KOPT-K1 (cell line): ENCODE measurements at regions not wholly inside any gene's neighbourhood (a gene's known extent, or its start where the extent isn't known, plus 50 kb on each side); places are given as distances from the start of the nearest gene placed in this dataset.

Source experiments
- H3K27ac ChIP-seq: fragments of 200-600 bp; sonication (generic); 2 replicates; pipeline ENCODE4 v1.5.1; 2016; ENCODE audit warnings: antibody characterized with exemption, mild to moderate bottlenecking, low read depth, low read length; ENCODE audit not compliant: poor library complexity, severe bottlenecking
- H3K36me3 ChIP-seq: fragments of 200-600 bp; sonication (generic); 2 replicates; pipeline ENCODE4 v1.5.1; 2017; ENCODE audit warnings: antibody characterized with exemption, mild to moderate bottlenecking, low read length, moderate library complexity; ENCODE audit not compliant: insufficient read depth
- H3K9me3 ChIP-seq: fragments of 200-600 bp; sonication (generic); 2 replicates; pipeline ENCODE4 v1.5.1; 2017; ENCODE audit warnings: antibody characterized with exemption, low read length, mild to moderate bottlenecking; ENCODE audit not compliant: insufficient read depth, poor library complexity, severe bottlenecking

DNA sequence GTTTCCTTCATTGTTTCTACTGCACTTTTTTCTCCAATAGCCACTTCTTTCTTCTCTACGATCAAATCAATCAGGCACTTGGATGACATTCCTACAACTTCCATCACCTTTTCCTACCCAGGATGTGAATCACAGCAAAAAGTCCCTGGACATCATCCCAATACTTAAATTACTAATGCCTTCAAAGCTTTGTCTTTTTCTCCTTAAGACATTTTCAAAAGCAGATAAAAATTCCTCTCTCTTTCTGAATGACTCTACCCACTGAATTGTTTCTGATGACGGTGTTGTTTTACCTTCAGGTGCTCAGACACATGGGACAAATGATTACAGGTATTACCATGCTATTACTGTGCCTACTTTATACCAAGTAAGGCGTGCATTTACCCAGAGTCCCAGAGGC lies 500.9 kb downstream of the FBXO15 start:
- Histone ChIP-seq H3K9me3 (no peaks in the 10 kb centered on the region), H3K36me3 (no peaks in the 10 kb centered on the region), H3K27ac (no peak overlapping the region)

DNA sequence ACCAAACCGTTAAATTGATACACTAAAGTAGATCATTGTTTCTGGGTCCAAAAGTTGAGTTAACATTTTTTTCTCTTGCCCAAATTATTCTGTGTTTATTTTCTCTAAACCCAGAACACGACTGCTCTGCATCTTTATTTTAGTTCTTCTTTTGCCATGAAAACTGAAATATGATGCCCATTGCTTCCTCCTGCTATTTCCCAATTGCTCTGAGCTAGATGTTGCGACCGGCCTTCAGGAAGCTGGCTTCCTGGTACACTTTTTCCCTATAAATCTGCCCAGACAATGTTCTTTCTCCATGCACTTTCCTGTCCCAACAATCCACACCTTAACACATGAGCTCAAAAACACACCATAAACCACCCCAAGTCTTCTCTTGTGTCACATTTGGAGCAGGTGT lies 501.4 kb downstream of the FBXO15 start:
- Histone ChIP-seq H3K27ac (no peak overlapping the region), H3K9me3 (no peaks in the 10 kb centered on the region), H3K36me3 (no peaks in the 10 kb centered on the region)

DNA sequence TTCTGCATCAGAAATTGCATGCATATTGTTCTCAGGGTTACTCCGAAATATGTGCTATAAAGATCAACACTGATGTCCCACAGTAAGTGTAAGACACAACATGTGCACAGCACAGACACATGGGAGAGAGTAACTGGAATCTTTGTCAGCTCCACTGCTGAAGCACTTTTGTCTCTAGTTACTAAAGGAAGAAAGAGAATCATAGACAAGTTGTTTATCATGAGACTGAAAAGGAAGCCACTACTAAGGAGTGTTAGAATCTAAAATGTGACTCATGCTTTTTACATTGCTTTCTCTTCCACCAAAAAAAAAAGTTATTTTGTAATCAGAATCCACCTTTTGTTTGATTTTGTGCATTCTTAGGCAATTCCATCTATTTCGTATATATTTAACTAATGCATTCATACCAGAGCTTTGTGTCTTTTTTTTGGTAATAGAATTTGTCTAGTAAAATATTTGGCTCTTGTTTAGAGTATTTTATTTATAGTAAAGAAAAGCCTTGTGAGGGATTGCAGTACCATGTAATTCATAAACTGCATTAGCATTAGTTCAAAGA lies 502.4 kb downstream of the FBXO15 start:
- H3K27ac ChIP-seq, result no peak overlapping the region
- no peaks in the 10 kb centered on the region for H3K9me3 ChIP-seq
- H3K36me3 ChIP-seq, result no peaks in the 10 kb centered on the region

DNA sequence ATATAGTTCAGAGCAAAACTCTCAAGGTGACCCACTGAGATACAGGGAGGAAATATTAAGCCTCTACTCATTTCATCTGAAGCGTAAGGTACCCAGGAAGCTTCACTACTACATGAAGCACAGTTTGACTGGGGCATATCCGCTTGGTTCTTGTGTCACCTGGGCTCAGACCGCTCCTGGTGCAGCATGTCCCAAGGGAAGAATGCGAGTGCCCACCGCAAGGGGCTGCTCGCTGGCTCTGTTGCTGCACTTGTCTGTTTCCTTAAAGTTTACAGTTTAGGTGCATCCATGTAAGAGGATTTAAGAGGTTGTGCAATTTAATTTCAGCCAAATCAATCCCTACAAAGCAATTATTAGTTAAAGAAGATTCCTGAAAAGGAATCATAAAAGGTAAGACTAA lies 507.8 kb downstream of the FBXO15 start:
- no peaks in the 10 kb centered on the region for H3K36me3 ChIP-seq
- no peak overlapping the region for H3K27ac ChIP-seq
- no peaks in the 10 kb centered on the region for H3K9me3 ChIP-seq

DNA sequence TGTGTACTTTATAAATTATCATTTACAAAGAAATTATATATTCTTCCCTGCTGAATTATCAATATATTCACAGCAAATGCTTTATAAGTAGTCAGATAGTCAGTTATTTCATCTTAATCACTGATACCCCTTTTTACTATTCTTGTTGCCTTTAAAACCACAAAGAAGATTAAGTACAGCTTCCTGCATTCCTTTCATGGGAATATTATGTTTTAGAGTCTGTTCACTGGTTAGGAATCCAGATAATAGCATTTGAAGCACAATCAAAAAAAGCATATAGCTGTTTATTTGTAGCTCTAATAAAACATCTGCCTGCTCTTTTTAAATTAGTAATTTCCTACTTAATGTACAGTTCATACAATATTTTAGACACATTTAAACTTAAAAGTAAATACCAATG lies 508.9 kb downstream of the FBXO15 start:
- H3K27ac ChIP-seq, result no peak overlapping the region
- H3K36me3 ChIP-seq, result no peaks in the 10 kb centered on the region
- no peaks in the 10 kb centered on the region for H3K9me3 ChIP-seq

DNA sequence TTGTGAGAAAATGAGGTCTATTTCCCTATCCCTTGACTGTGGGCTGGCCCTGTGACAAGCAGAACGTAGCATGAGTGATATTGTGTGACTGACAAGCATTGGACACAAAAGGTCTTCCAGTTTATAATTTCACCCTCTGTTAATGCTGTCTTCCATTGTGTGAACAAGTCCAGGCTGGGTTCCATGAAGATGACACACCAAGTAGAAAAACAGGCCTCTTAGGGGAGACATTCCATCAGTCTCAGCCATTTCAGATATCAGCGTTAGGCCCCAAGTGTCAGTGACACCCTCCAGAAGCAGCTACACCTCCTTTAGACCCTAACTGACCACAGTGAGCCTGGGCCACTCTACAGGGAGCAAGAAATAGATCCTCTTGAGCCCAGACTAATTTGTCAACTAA lies 511.3 kb downstream of the FBXO15 start:
- Histone ChIP-seq H3K9me3 (no peaks in the 10 kb centered on the region), H3K27ac (no peak overlapping the region)

DNA sequence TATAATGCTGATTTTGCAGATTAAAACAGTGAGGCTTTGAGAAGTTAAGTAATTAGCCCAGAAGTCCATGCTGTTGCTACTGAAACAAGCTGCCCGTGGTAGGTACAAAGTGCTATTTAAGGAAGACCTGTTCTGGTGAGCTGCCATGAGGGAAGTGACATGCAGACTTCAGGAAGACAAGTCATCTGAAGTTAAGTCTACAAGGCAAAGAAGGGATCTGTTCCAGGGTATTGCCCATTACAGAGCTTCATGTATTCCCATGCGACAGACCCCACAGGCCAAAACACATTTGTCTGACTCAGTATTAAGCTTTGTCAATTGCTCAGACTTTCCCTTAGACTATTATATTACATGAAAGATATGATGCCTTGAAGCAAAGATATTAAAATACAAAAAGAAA lies 520.8 kb downstream of the FBXO15 start:
- Histone ChIP-seq H3K27ac (no peak overlapping the region), H3K36me3 (no peaks in the 10 kb centered on the region), H3K9me3 (no peaks in the 10 kb centered on the region)

More for the DNA sequence above, 511.3 kb downstream of the FBXO15 start:
- H3K36me3 ChIP-seq, result no peaks in the 10 kb centered on the region

DNA sequence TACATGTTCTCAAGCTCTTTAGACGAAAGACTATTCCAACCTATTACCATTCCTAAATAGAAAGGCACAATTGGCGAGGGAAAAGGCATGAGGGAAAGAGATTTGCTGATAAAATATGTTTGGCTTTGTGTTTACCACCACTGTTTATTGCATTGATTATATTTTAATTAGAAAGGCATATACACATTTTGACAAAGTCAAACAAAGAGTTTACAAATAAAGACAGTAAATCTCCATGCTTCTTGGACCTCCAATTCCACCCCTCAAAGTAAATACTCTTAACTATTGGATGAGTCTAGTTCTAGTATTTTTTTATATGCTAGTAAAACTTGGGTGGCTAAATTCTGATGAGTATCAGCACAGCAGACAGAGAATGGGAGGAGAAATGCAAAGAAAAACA lies 521.4 kb downstream of the FBXO15 start:
- Histone ChIP-seq H3K9me3 (no peaks in the 10 kb centered on the region), H3K36me3 (no peaks in the 10 kb centered on the region), H3K27ac (no peak overlapping the region)

DNA sequence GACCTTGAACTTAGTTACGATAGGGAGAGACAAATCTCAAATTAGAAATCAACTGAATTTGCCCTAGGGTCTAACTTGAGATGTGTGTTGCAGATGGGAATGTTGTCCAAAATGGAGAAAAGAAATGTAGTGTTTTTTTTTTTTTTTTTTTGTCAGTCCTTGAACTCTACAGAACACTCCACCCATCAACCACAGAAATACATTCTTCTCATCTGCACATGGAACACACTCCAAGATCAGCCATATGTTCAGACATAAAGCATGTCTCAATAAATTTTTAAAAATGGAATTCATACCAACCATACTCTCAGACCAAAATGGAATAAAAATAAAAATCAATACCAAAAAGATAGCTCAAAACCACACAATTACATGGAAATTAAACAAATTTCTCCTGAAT lies 526.5 kb downstream of the FBXO15 start:
- Histone ChIP-seq H3K27ac (no peak overlapping the region), H3K9me3 (no peaks in the 10 kb centered on the region)

DNA sequence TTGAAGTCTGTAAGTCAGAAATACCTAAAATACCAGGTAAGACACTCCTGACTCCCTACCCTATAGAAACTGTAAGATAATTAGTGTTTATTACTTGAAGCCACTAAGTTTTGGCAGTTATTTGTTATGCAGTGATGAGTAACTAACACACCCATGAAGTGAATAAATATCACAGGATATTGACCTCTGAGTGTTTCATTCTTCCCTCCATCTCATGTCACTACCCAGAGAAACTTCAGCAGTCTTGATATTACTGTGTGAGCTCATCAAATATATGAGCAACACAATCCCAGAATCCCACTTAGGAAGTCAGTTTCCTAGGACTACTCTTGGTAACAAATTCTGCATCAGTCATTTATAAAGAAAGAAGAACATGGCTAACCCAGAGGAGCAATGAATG lies 529.7 kb downstream of the FBXO15 start:
- H3K9me3 ChIP-seq, result no peaks in the 10 kb centered on the region
- H3K36me3 ChIP-seq, result no peaks in the 10 kb centered on the region
- H3K27ac ChIP-seq, result no peak overlapping the region

More for the DNA sequence above, 526.5 kb downstream of the FBXO15 start:
- H3K36me3 ChIP-seq, result no peaks in the 10 kb centered on the region

DNA sequence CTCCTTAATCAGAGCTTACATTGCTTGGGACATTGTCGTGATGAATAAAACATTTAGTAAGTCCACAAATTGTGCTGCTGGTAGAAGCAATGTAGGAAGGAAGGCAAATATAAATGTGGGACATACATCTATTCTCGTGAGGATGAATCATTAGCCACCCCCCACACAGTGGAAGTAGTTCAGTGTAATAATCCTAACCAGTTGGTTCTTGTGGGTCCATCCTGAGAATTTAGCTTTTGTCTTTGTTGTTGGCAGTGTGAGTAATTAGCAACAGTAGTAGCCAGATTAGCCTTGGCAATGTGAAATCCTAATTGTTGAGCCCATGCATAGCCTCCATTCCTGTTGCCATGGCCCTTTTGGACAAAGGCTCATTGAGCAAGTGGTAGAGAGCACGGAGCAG lies 532.1 kb downstream of the FBXO15 start:
- no peak overlapping the region for H3K27ac ChIP-seq
- H3K9me3 ChIP-seq, result no peaks in the 10 kb centered on the region
- H3K36me3 ChIP-seq, result no peaks in the 10 kb centered on the region

DNA sequence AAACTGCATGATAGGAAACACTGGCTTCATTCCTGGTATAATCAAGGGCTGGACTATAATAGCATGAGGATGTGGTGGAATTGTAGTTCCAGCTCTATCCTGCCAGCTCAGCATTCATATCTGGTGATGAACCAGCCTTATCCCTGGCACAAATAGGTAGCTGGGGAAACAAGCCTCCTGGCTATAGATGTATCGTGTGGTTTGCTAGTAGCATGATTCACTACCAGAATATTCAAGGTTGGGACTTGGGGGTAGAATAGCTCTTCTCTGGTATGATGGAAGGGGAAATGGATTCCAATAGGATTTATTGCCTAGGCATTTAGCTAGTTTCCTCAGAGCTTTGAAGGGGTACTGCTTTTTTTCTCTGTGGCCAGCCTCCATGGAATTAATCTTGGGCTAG lies 532.8 kb downstream of the FBXO15 start:
- no peaks in the 10 kb centered on the region for H3K36me3 ChIP-seq
- no peak overlapping the region for H3K27ac ChIP-seq
- H3K9me3 ChIP-seq, result no peaks in the 10 kb centered on the region

DNA sequence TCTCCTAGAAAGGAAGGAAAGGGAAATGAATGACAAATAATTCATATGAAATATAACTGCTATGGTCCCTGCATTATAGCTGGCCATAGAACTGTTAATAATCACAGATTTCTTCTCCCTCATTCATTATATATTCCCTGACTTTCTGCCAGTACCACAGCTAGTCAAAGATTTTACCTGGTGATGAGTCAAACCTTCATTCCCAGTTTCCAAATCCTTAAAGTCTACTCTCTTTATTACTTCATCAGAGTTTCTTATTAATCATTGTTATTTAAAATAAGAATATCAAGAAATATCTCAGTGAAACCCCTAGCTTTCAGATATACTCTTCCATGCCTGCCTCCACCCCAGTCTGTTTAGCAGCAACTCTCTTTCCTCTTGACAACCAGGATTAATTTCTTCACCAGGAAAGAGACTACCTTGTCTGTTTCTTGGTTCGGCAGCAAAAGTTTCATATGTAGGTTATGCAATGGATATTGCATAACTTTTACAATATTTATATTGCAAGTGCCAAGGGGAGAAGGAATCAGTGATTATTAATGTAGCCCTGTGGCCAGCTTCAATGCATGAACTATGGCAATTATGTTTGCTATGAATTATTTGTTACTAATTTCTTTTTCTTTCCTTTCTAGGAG lies 533.8 kb downstream of the FBXO15 start:
- no peaks in the 10 kb centered on the region for H3K36me3 ChIP-seq
- H3K9me3 ChIP-seq, result no peaks in the 10 kb centered on the region
- no peak overlapping the region for H3K27ac ChIP-seq

DNA sequence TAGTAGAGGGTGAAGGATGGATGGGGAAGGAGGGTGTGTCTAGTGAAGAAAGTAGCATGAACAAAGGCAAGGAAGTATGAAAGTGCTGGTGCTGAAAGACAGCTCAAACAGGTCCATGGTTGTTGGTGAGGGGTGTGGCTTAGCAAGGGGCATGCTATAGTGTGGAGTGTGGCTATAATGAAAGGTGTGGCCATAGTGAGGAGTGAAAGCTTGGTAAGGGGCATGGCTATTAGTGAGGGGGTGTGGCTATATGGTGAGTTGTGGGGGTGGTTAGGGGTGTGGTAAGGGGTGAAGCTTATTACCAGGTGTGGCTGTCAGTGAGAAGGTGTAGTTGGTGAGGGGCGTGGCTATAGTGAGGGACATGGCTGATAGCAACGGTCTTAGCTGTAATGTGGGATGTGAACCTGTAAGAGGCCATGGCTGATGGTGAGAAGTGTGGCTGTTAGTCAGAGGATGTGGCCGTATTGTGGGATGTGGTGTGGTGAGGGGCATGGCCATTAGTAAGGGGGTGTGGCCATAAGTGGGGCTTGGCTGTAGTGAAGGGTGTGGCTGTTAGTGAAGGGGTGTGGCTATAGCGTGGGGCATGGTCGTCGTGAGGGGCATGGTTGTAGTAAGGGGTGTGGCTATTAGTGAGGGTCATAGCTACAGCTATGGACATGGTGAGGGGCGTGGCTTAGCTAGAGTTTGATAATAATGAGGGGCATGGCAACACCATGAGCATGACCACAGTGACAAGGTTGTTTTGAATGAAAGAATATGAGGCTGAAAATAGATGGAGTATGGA lies 549.6 kb downstream of the FBXO15 start:
- Histone ChIP-seq H3K36me3 (no peaks in the 10 kb centered on the region), H3K27ac (no peak overlapping the region), H3K9me3 (no peaks in the 10 kb centered on the region)

DNA sequence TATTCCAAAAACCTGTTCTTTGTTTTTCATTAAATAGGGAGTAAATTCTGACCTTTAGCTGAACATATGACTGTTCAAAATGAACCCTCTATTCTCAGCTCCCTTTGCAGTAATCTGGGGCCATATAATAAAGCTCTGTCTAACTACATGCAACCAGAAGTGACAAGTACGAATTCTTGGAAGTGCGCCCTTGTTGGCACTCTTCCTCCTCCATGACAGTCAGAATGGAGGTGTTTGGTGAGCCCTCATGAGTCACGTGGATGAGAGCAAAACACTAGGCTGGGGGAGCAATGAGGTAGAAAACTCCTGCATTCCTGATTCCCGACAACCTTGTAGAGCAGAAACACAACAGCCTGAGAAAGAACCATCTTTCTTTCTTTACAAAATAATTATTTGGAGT lies 552.9 kb downstream of the FBXO15 start:
- no peak overlapping the region for H3K27ac ChIP-seq
- H3K9me3 ChIP-seq, result no peaks in the 10 kb centered on the region
- H3K36me3 ChIP-seq, result no peaks in the 10 kb centered on the region

DNA sequence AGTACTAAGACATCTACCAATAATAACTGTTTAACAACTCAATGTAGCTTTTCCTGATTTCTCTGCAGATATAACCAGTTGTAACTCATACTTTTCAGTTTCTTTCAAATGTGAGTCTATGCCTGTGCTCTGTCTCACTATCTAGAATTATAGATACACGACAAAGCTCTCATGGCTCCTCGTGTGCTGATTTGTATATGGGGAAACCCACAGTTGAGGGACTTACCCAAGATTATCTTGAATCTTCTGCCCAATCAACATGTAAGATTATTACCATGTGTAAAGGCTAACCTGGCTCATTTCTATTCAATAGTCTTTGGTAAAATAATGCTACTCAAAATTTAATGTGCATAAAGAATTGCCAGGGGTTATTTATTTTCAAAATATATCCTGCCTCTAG lies 554.4 kb downstream of the FBXO15 start:
- no peaks in the 10 kb centered on the region for H3K9me3 ChIP-seq
- H3K36me3 ChIP-seq, result no peaks in the 10 kb centered on the region
- H3K27ac ChIP-seq, result no peak overlapping the region
